H1 (cell line): ENCODE measurements at regions not wholly inside any gene's neighbourhood (a gene's known extent, or its start where the extent isn't known, plus 50 kb on each side); places are given as distances from the start of the nearest gene placed in this dataset.

Experiments
- BCL11A ChIP-seq, 2 experiments: IDR thresholded peaks; one replicate each; pipeline ENCODE4 v1.6.1; 2011; ENCODE audit warnings: low read depth in 2 of 2, low read length in 2 of 2, mild to moderate bottlenecking in 2 of 2
- HDAC2 ChIP-seq, 2 experiments: fragments of 300-600 bp in 1 of 2; sonication (generic) in 1 of 2; IDR thresholded peaks; 2 replicates each; pipeline ENCODE4 v1.6.1; 2011 to 2012; ENCODE audit warnings: low read depth in 2 of 2, low read length in 2 of 2, mild to moderate bottlenecking in 2 of 2, moderate library complexity in 2 of 2, borderline replicate concordance in 1 of 2, inconsistent platforms in 1 of 2
- HDAC6 ChIP-seq: IDR thresholded peaks from one replicate; pipeline ENCODE4 v1.7.1; 2012; ENCODE audit warnings: low read depth, mild to moderate bottlenecking, inconsistent platforms, low read length, moderate library complexity
- POLR2AphosphoS5 ChIP-seq: IDR thresholded peaks from 2 replicates; pipeline ENCODE4 v1.6.1; 2011; ENCODE audit warnings: low read depth, low read length
- RXRA ChIP-seq: IDR thresholded peaks from 2 replicates; pipeline ENCODE4 v1.6.1; 2011; ENCODE audit warnings: low read depth, mild to moderate bottlenecking, low read length, moderate library complexity; ENCODE audit not compliant: insufficient read depth
- TAF1 ChIP-seq: IDR thresholded peaks from 2 replicates; pipeline ENCODE4 v1.6.1; 2011; ENCODE audit warnings: mild to moderate bottlenecking, low read depth, low read length
- TF ChIP-seq, protein P1 (sequence below): IDR thresholded peaks from 2 replicates; pipeline ENCODE4 v1.6.1; 2011; ENCODE audit warnings: low read depth, mild to moderate bottlenecking, low read length; ENCODE audit not compliant: insufficient read depth
- TF ChIP-seq, protein P2 (sequence below): IDR thresholded peaks from 2 replicates; pipeline ENCODE4 v1.6.1; 2011; ENCODE audit warnings: low read length, improper control_type of control experiment

DNA sequence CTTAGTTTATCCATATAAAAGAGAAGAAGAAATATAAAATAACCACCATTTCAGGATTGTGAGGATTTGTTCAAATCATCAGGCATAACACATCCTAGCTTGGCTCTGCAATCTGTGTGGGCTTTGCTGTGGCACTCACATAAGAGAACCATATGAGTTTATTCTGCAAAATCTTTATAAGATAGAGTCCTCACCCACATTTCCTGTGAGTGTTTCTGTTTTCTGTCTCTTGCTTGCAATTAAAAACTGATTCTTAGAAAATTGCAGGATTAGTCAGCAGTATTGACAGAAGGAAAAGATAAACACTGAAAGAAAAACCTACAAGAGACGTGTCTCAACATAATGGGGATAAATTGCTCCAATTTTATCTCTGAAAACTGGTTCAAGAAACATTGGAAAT lies 258.5 kb downstream of the RND3 start (continued):
- no peak for TF ChIP-seq BCL11A (IDR thresholded peaks at IDR 0.05; ENCODE audit: low read depth in 2 of 2, low read length in 2 of 2)
- TF ChIP-seq HDAC2 (IDR thresholded peaks at IDR 0.05; ENCODE audit: borderline replicate concordance in 1 of 2, low read depth in 2 of 2, low read length in 2 of 2) = no peak
- TF ChIP-seq, protein P1, sequence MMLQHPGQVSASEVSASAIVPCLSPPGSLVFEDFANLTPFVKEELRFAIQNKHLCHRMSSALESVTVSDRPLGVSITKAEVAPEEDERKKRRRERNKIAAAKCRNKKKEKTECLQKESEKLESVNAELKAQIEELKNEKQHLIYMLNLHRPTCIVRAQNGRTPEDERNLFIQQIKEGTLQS = no peak
- TF ChIP-seq RXRA = no peak
- TF ChIP-seq, protein P2, sequence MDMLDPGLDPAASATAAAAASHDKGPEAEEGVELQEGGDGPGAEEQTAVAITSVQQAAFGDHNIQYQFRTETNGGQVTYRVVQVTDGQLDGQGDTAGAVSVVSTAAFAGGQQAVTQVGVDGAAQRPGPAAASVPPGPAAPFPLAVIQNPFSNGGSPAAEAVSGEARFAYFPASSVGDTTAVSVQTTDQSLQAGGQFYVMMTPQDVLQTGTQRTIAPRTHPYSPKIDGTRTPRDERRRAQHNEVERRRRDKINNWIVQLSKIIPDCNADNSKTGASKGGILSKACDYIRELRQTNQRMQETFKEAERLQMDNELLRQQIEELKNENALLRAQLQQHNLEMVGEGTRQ = no peak
- TF ChIP-seq POLR2AphosphoS5 = no peak
- TF ChIP-seq HDAC6 = no peak
- no peak for TF ChIP-seq TAF1
